SK-N-SH (cell line): ENCODE measurements at regions not wholly inside any gene's neighbourhood (a gene's known extent, or its start where the extent isn't known, plus 50 kb on each side); places are given as distances from the start of the nearest gene placed in this dataset.

Source experiments
- MXI1 ChIP-seq: IDR thresholded peaks from 2 replicates; pipeline ENCODE4 v1.6.1; 2012; ENCODE audit warnings: mild to moderate bottlenecking, low read depth, low read length, improper control_type of control experiment
- TF ChIP-seq, protein P1 (sequence below): fragments of 200-600 bp; sonication (generic); IDR thresholded peaks from 2 replicates; pipeline ENCODE4 v1.6.1; 2017; ENCODE audit warnings: antibody characterized with exemption, mild to moderate bottlenecking, moderate library complexity
- TF ChIP-seq, protein P2 (sequence below): IDR thresholded peaks from 2 replicates; pipeline ENCODE4; 2012
- TF ChIP-seq, protein P3 (sequence below): IDR thresholded peaks from 2 replicates; pipeline ENCODE4 v1.4.0; 2012; ENCODE audit warnings: low read depth, borderline replicate concordance

DNA sequence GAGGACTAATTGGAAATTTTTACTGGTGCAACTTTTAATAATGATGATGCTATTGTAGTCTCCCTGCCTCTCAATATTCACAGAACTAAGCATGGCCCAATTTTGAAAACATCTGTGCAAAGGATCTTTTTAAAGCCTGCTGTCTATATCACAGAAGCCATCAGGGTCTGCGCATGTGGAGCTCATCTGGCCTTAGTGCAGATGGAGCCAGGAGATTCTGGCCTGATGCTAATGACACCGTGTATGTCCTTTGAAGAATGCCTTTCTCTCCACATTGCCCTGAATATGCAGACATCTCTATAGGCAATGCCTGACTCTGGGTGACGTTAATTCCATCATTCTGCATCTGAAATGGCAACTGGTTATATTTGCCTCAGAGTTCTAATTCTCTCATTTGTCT is 1205.9 kb downstream of the AACS start:
- TF ChIP-seq, protein P1, sequence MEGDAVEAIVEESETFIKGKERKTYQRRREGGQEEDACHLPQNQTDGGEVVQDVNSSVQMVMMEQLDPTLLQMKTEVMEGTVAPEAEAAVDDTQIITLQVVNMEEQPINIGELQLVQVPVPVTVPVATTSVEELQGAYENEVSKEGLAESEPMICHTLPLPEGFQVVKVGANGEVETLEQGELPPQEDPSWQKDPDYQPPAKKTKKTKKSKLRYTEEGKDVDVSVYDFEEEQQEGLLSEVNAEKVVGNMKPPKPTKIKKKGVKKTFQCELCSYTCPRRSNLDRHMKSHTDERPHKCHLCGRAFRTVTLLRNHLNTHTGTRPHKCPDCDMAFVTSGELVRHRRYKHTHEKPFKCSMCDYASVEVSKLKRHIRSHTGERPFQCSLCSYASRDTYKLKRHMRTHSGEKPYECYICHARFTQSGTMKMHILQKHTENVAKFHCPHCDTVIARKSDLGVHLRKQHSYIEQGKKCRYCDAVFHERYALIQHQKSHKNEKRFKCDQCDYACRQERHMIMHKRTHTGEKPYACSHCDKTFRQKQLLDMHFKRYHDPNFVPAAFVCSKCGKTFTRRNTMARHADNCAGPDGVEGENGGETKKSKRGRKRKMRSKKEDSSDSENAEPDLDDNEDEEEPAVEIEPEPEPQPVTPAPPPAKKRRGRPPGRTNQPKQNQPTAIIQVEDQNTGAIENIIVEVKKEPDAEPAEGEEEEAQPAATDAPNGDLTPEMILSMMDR = no peak
- TF ChIP-seq, protein P2, sequence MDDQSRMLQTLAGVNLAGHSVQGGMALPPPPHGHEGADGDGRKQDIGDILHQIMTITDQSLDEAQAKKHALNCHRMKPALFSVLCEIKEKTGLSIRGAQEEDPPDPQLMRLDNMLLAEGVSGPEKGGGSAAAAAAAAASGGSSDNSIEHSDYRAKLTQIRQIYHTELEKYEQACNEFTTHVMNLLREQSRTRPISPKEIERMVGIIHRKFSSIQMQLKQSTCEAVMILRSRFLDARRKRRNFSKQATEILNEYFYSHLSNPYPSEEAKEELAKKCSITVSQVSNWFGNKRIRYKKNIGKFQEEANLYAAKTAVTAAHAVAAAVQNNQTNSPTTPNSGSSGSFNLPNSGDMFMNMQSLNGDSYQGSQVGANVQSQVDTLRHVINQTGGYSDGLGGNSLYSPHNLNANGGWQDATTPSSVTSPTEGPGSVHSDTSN = no peak
- TF ChIP-seq, protein P3, sequence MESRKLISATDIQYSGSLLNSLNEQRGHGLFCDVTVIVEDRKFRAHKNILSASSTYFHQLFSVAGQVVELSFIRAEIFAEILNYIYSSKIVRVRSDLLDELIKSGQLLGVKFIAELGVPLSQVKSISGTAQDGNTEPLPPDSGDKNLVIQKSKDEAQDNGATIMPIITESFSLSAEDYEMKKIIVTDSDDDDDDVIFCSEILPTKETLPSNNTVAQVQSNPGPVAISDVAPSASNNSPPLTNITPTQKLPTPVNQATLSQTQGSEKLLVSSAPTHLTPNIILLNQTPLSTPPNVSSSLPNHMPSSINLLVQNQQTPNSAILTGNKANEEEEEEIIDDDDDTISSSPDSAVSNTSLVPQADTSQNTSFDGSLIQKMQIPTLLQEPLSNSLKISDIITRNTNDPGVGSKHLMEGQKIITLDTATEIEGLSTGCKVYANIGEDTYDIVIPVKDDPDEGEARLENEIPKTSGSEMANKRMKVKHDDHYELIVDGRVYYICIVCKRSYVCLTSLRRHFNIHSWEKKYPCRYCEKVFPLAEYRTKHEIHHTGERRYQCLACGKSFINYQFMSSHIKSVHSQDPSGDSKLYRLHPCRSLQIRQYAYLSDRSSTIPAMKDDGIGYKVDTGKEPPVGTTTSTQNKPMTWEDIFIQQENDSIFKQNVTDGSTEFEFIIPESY = no peak
- no peak for TF ChIP-seq MXI1
